GM19452 (cell line): ENCODE measurements at regions not wholly inside any gene's neighbourhood (a gene's known extent, or its start where the extent isn't known, plus 50 kb on each side); places are given as distances from the start of the nearest gene placed in this dataset.

Experiments
- ATAC-seq: cut with Tn5 transposase; IDR thresholded peaks from one replicate; pipeline ENCODE4 v1.9.1; 2021; ENCODE audit not compliant: unreplicated experiment

DNA sequence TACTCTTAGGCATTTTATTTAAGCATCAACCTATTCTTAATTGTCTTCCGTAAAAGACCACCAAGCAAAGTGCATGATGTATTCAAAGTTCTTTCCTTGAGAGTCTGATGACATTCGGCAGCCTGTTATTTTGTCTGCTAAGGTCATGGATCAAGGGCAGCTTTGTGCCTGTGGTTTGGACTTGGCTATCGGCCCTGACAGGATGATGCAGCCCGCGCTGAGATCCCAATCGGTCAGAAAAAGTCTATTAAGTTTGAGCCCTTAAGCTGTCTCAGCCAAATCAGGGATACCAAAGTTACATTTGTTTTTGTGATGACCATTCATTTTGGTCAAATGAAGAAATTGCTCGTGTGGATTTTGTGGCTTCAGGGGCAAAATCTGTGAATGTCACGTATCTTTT lies 718.9 kb upstream of the FANCL start:
- ATAC-seq: no peak

DNA sequence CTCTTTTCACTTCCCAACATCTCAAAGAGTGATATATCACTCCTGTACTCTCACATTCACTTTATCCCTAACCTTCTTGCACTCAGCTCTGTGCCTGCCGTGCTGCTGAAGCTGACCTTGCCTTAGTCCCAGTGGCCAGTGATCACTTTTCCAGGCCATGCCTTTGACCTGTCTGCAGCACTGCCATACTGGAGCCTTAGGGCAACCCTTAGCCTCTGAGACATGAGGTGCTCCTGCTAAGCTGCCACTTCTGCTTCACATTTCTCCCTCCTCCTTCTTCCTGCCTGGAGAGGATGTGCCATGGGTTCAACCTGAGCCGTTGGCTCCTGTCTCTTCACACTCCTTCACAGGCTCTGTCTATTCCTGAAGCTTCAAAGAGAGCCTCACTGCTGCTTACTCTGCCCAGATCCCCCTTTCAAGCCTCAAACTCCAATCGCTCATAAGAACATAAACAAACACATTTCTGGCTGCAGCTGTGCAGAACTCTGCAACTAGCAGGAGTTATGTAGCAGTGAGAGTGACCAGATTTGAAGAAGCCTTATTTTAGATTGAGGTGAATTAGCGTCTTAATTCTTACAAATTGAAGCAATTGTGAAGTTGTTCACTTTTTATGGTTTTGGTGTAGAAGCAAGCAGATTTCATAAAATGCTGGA lies 716.2 kb upstream of the FANCL start:
- no peak for ATAC-seq

DNA sequence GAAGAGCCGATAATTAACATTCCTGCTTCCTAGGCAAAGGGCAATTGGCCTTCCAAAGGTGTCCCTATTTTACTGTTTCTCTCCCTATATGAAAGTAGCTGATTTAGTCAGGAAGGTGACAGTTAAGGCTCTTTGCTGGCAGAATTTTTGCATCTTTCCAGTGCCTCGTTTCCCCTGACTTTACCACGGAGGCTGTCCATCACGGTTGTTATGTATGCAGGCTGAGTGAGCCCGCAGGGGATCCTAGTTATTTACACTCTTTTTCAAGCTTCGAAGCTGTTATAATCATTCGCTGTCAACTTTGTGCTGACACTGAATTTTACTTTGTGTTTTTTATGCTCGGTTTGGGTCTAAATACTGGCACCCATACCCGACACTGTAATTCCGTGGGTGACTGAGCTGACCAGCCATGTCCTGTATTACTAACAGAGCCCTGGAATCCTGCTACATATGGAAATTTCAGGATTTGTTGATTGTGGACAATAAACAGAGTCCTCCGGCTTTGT lies 713.8 kb upstream of the FANCL start:
- no peak for ATAC-seq

DNA sequence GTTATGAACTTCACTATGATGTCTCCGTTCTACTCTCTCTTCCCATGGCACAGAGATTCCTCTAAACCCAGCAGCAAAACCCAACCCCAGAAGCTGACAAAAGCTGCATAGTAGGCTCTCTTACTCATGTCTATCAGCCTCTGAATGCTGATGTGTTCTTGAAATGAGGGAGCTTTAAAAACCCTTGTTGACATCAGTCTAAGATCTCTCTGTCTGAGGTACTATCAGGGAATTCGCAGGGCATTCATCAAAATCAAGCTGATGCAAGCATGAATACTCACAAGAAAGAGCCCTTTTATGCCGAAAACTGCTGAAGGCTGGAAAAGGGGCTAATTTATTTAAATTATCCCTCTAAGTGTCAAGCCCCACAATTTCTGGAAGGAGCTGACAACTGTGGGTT lies 710.6 kb upstream of the FANCL start:
- ATAC-seq: no peak

DNA sequence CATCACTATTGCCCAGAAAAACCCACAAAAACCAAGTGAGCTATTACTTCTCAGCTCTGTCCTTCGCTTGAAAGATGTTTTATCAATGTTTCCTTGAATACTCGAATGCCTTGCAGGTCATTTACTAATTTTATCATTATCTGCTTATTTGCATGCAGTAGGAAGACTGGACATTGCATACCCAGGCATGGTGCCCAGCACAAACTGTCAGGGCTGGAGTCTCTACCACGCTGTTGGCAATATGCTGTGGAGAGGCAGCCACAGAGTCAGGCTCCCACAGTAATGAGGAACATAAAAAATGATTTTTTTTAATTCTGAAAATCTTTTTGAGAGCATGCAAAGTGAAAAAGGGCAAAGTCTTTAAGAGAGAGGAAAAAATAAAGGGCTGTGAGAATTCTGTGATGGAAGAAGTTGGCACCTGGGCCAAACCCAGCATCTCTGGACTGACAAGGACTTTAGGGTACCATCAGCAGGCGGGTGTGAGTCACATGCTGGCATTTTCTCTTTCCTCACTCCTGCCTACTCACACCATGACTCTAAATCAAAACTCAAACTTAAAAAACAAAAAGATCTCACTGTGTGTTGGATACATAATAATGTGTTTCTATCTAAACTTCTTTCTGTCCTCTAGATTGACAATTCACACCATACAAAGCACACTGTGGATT lies 709.8 kb upstream of the FANCL start:
- ATAC-seq: no peak

DNA sequence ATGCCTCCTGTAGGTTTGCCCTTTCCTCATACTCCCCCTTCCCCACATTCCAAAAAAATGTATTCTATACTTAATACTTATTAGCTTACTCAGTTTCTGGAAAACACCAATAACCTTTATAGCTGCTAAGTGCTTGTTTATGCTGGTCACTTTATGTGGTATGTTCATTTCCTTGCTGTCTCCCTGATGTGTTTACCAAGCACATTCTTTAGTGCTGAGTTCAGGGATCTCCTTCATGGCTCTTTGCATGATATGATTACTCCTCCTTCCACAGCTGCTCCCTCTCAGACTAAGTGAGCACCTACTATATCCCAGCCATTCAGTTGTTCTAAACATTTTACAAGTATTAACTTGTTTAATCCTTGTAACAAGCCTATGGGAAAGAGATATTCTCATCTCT lies 698.3 kb upstream of the FANCL start:
- no peak for ATAC-seq

DNA sequence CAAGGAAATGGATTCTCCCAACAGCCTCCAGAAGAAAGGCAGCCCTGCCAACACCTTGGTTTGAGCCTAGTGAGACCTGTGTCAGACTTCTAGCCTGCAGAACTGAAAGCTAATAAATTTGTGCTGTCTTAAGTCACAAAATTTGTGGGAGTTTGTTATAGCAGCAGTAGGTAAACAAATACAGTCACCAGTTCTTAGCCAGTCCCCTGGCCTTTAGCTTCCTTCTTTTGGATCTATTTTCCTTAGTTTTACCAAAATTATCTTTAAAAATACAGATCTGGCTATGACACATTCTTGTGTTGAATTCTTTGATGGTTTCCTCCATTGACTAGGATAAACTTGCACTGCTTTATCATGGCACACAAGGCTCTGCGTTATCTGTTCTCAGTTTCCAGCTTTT lies 697.9 kb upstream of the FANCL start:
- no peak for ATAC-seq

DNA sequence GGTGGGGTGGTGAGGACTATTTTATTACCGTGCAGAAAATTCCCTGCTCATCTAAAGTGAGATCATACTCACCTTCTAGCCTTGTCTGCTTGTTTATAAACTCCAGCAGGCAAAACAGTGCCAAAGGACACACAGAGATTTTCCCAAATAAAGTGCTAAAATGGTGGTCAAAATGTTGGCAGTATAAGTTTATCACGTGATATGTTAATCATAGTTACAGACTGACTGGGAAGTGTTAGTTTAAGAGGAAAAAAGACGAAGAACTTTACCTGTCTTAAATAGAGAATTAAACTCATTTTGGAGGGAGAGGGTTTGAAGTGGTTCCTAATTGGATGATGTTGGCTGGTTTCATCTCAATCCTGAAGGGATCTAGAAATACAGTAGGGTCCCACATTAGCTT lies 691.7 kb upstream of the FANCL start:
- no peak for ATAC-seq

DNA sequence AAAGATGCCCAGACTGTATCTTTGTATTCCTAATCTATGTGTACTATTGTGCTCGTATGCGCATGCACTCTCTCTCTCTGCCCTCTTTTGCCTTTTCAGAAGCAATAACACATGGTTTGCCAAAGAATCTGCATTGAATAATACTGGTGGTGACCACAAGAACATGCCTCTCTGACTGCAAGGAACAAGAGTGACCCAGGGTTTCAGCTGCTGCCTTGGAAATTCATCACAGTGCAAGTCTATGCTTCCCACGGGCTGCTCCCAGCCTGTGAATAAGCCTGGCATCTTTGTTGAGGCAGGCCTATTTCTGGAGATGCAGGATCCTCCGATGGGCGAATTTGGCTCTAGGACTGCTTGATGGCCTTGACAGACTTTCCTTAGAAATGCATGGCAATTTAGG lies 689.4 kb upstream of the FANCL start:
- no peak for ATAC-seq

DNA sequence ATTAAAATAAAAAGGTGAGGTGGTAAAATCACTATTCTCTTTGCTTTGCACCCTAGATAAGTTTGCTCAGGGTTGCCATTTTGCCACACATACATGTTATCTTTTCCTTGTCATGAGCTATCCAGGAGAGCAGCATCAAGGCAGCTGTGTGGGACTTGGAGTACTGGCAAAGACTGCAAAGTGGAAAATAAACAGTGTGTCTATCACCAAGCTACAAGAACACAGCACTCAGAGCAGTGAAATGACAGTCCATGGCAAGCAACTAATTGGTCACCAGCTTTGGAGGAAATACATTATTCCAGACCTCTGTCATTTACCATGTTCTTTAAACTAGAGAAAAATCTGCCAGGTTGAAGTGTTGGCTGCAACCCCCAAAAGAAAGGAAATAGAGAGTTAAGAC lies 687.8 kb upstream of the FANCL start:
- no peak for ATAC-seq

DNA sequence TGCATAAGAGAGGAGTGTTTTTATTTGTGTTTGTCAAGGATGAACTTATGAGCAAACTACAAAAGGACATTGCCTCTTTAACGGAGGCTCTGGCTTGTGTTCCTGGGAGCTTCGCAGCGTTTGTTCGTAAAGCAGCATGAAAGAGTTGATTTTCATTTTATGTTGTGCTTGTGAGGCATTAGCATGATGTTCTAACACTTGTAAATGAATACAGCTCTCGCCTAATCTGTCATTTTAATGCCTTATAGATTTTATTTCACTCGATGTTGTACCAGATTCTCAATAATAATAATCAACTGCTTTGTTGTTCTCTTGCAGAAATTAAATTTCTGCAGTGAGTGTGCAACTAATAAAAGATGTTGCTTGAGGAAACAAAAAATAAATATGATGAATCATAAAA lies 687.3 kb upstream of the FANCL start:
- ATAC-seq: no peak

DNA sequence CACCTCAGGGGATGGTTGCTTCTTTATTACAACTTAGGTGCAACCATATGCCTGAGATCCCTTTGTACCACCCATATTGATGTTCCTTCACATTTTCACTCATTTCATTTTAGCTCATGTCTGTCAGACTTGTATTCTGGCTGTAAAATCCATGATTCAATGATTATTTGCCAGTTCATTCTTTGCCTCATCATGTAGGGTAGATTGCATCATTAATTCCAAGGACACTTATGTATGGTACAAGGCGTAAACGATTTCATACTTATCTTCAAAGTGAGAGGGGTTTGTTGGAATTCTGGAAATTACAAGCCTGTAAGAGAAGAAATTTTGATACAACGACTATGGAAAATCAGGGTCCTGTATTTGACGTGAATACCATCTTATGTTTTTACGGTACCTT lies 685.0 kb upstream of the FANCL start:
- ATAC-seq: no peak

DNA sequence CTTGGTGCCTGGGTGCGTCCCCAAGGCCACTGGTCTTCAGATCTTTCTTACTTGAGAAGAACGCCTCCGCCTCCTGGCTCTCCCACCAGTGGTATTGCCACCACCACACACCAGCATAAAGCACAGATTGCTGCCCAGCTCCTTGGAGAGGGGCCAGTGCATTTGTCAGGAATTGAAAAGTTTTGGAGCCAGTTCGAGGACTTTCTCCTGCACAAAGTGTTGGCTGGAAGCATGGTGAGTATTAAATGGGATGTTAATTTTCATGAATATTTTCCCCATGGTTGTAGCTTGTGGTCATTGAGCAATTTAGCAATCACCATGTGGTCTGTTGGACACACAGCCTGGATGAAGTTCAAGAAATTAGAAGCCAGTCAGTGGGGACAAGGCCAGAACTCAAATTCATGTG lies 684.6 kb upstream of the FANCL start:
- ATAC-seq: no peak

DNA sequence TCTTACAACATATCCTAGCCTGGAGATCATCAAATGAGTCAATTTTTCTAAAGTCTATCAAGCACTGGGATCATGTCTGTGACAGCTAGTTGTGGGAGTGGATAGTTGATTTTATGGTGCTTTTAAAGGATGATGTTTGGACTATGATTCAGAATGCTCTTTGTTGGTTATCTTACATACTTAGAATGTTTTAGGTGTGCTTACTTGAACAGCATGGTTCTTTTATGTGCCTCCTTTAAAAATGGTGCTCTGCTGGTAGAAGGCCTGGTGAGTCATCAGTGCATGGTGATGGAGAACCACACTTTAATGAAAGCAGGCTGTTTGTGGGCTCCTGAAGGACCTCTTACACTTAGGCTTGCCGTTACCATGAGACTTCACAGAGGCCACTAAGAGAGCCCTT lies 682.7 kb upstream of the FANCL start:
- ATAC-seq: no peak

DNA sequence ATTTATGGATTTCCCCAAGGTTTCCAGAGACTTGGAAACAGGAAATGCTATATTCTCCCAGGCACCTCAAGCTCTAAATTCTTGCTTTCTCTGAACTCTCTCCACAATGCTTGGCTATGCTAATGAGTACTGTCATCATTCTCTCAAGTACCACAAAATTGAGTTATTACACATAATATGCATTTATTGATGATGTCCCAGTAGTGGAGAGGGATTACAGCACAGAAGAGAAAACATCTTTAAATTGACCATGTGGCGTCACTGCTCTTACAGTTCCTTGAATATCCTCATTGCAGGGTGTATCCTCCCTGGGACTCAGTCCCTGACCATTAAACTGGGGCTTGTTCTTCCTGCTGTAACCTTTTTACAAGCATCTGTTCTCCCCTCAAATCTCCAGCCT lies 681.1 kb upstream of the FANCL start:
- ATAC-seq: no peak

DNA sequence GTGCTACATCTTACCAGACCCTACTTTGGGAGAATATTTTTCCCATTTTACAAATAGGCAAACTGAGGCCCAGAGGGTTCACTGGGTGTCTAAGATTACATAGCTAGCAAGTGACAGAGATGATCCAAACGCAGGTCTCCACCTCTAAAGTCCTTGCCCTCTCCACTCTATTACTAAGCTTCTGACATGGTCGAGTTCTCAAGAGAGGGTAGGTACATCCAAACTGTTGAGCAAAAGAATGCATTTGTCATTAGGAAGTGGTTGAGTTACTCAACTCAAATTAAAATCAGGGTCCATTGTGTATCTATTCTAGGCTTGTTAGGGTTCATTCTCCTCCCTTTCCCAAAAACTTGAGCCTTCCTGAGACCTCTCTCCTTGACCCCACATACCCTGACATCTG lies 680.6 kb upstream of the FANCL start:
- no peak for ATAC-seq

DNA sequence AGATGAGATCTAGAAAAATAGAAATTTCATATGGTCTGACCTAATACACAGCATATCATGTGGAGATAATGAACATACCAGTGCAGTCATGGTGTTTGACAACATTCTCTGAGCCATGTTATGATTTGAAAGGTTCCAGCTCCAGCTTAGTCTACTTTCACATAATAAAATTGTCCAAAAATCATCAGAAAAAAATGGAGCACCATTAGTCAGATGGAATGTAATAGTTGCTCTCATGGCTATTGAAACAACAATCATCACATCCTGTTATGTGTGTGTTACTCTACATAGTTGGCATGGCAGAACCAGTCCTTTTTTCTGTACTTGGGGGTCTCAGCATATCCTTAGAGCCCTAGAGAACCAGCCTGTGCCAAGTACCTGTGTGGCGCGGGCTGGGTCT lies 678.9 kb upstream of the FANCL start:
- ATAC-seq: no peak

DNA sequence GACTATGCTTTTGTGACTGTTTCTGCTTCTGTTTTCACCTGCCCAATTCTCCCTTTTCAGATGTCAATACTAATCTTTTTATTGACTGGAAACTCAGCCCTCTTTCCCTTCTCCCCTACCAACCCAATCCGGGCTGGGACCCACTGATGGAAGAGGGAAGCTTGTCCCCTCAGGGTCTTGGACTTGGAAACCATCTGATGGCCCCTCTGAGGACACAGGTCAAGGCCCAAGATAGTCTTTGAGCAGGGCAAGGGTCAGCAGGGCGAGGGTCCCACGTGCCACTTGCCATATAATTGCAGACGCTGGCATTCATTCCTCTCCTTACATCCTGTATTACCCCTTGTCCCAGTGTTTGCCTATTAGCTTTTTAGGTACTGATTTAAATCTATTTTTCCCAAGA lies 678.2 kb upstream of the FANCL start:
- no peak for ATAC-seq

DNA sequence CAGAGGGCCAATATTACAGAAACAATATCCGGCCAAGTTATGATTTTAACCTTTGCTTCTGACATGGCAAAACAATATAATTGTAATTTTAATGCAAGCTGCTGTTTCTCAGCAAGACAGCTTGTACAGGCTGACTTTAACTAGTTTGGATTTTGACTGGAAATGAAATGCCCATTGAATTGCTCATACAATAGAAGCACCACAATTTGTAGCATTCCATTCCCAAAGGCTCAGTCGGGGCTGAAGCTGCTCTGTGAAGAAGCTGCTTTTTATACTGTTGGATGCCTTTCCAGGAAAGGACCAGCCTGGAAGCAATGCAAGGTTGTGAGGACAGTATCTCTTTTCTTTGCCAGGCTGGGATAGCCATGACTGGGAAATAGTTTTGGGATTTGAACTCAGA lies 677.0 kb upstream of the FANCL start:
- no peak for ATAC-seq

DNA sequence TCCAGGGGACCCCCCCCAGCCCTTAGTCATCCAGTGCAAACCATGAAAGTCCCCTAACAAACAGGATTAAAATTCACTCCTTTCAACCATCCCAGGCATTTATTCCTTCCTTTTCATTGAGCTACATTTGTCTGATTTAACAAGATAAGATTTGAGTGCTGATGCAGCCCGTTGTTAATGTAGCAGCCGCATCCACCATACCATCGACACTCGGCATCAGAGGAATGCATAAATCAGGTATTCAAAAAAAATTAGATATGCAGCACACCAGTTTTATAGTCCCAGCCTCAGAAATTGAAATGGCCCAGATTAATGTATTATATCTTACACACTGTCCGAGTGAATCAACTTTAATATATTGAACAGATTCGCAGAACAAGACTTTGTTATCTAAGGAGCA lies 676.5 kb upstream of the FANCL start:
- no peak for ATAC-seq

DNA sequence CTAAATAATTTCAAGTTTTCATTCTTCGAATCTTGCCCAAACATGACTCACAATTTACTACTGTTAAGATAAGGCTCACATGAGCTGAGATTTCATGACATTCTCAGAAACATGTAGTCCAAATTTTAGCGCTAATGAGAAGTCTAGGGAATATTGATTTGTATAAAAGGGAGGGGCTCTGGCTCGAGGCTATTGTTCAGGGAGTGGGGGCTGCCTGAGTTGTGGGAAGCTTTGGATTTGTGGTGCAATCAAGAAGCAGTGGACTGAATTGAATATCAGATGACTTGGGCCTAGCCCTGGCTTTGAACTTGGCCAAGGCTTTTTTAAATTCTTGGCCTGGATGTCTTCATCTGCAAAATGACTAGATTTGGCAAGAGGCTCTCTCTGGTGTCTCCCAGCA lies 674.9 kb upstream of the FANCL start:
- ATAC-seq: no peak

DNA sequence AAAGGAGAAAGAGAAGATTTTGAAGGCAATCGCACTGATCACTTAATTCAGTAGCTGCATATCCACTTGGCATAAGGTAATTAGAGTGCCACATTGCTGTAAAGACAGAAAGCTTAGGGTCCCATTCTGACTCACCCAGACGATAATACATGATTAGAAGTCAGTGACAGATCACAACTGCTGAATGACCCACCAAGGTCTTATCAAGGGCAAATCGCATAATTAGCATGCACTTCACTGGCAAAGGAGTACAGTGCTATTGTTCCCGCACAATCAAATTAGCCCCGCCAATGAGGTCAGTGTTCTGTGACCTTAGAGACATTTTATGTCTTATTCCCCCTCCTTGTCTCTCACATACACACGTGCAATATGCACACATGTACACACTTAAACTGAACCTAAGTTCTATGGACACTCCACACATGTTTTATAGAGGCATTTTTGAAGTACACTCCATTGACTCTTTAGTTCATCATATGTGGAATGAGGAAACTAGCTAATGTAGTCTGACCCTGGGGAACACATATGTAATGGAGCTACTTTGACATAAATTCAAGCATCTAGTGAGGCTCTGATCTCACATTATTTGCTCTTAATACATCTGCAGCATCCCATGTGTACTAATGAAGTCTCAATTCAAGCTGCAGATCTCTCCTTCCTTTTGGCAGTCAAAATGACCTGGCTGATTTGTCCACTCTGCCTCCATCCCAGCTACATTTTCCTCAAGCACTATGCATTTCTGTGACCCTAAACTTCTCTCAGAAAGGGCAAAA lies 673.8 kb upstream of the FANCL start:
- ATAC-seq: no peak
